ENCODE measurements at regions not wholly inside any gene's neighbourhood (a gene's known extent, or its start where the extent isn't known, plus 50 kb on each side); places are given as distances from the start of the nearest gene placed in this dataset.

GRCh38 chr5:133830281-133830680 lies 138.1 kb downstream of the C5orf15 start:
- no peaks in the 10 kb centered on the region for H4K20me1 ChIP-seq (ENCODE audit: insufficient read depth)
- no peaks in the 10 kb centered on the region for H3F3A ChIP-seq (ENCODE audit: insufficient read depth, low read length, poor library complexity, severe bottlenecking)
- no peak overlapping the region for H3K27ac ChIP-seq (ENCODE audit: low read length)
- H3K79me2 ChIP-seq (replicated peaks; ENCODE audit: insufficient read depth, low read length) = no peaks in the 10 kb centered on the region
- no peak overlapping the region for H3K4me2 ChIP-seq (ENCODE audit: low read length)
- no peaks in the 10 kb centered on the region for H3K36me3 ChIP-seq (ENCODE audit: insufficient read depth, low read length)
- no peaks in the 10 kb centered on the region for H3K9me2 ChIP-seq (ENCODE audit: insufficient read depth, low read length)
- no peak overlapping the region for H3K9ac ChIP-seq (ENCODE audit: low read length)
- TF ChIP-seq CTCF (IDR thresholded peaks at IDR 0.05; ENCODE audit: poor library complexity, severe bottlenecking) (no peak), REST (IDR thresholded peaks at IDR 0.05; ENCODE audit: borderline replicate concordance) (no peak), MXI1 (conservative IDR thresholded peaks at IDR 0.05; ENCODE audit: poor library complexity, severe bottlenecking) (no peak), POLR2AphosphoS5 (IDR thresholded peaks at IDR 0.05) (no peak), EZH2 (IDR thresholded peaks at IDR 0.05; ENCODE audit: borderline replicate concordance, insufficient read depth, low read length, poor library complexity, severe bottlenecking) (no peak), SMC3 (conservative IDR thresholded peaks at IDR 0.05; ENCODE audit: poor library complexity) (no peak), TAF1 (IDR thresholded peaks at IDR 0.05; ENCODE audit: low read depth) (no peak), EP300 (conservative IDR thresholded peaks at IDR 0.05; ENCODE audit: poor library complexity, severe bottlenecking) (no peak)
- H3K27me3 ChIP-seq (ENCODE audit: insufficient read depth, low read depth, low read length) = no peaks in the 10 kb centered on the region
- H3K4me3 ChIP-seq (ENCODE audit: low read length) = no peak overlapping the region
- H3K9me3 ChIP-seq (ENCODE audit: low read length) = no peaks in the 10 kb centered on the region
- H2AFZ ChIP-seq (ENCODE audit: low read depth, low read length) = no peak overlapping the region

- no peak overlapping the region for H3K9ac ChIP-seq (ENCODE audit: low read length)
- no peaks in the 10 kb centered on the region for H3K36me3 ChIP-seq (ENCODE audit: insufficient read depth, low read length)
- no peaks in the 10 kb centered on the region for H3K9me2 ChIP-seq (ENCODE audit: insufficient read depth, low read length)
- no peaks in the 10 kb centered on the region for H3K27me3 ChIP-seq (ENCODE audit: insufficient read depth, low read depth, low read length)
- TF ChIP-seq EZH2 (IDR thresholded peaks at IDR 0.05; ENCODE audit: borderline replicate concordance, insufficient read depth, low read length, poor library complexity, severe bottlenecking) (no peak), REST (IDR thresholded peaks at IDR 0.05; ENCODE audit: borderline replicate concordance) (no peak), SMC3 (conservative IDR thresholded peaks at IDR 0.05; ENCODE audit: poor library complexity) (no peak), POLR2AphosphoS5 (IDR thresholded peaks at IDR 0.05) (no peak), CTCF (IDR thresholded peaks at IDR 0.05; ENCODE audit: poor library complexity, severe bottlenecking) (no peak), MXI1 (conservative IDR thresholded peaks at IDR 0.05; ENCODE audit: poor library complexity, severe bottlenecking) (no peak), EP300 (conservative IDR thresholded peaks at IDR 0.05; ENCODE audit: poor library complexity, severe bottlenecking) (no peak)
- no peak overlapping the region for H3K4me2 ChIP-seq (ENCODE audit: low read length)
- H3K27ac ChIP-seq (ENCODE audit: low read length) = no peak overlapping the region
- H3K79me2 ChIP-seq (replicated peaks; ENCODE audit: insufficient read depth, low read length) = no peaks in the 10 kb centered on the region
- no peak overlapping the region for H2AFZ ChIP-seq (ENCODE audit: low read depth, low read length)
- no peaks in the 10 kb centered on the region for H3K9me3 ChIP-seq (ENCODE audit: low read length)
- H3F3A ChIP-seq (ENCODE audit: insufficient read depth, low read length, poor library complexity, severe bottlenecking) = no peaks in the 10 kb centered on the region
- no peaks in the 10 kb centered on the region for H4K20me1 ChIP-seq (ENCODE audit: insufficient read depth)
- no peak overlapping the region for H3K4me3 ChIP-seq (ENCODE audit: low read length)
Measured at GRCh38 chr5:133829786-133830185, 138.6 kb downstream of the C5orf15 start.

Measured in neural cell (in vitro differentiated cells).